ENCODE measurements at regions not wholly inside any gene's neighbourhood (a gene's known extent, or its start where the extent isn't known, plus 50 kb on each side); places are given as distances from the start of the nearest gene placed in this dataset.

- Histone ChIP-seq H3K9ac (ENCODE audit: low read length) (no peak overlapping the region), H3K4me2 (ENCODE audit: low read length) (no peak overlapping the region), H3K27me3 (ENCODE audit: insufficient read depth, low read length) (no peaks in the 10 kb centered on the region), H3K9me3 (ENCODE audit: control insufficient read depth in 1 of 2, insufficient read depth in 1 of 2, low read depth in 1 of 2, low read length in 2 of 2) (no peaks in the 10 kb centered on the region), H3K36me3 (ENCODE audit: control insufficient read depth in 1 of 2, insufficient read depth in 2 of 2, low read length in 2 of 2) (no peaks in the 10 kb centered on the region), H3K79me2 (ENCODE audit: insufficient read depth, low read length) (no peaks in the 10 kb centered on the region), H2AFZ (ENCODE audit: low read depth, low read length, poor library complexity, severe bottlenecking) (no peak overlapping the region), H3K4me3 (replicated peaks in 1 of 2; ENCODE audit: low read depth in 1 of 2, low read length in 2 of 2) (no peak overlapping the region), H3K9me2 (ENCODE audit: insufficient read depth) (no peaks in the 10 kb centered on the region), H3K27ac (ENCODE audit: low read depth, low read length) (no peak overlapping the region), H3K4me1 (ENCODE audit: control insufficient read depth in 1 of 2, insufficient read depth in 2 of 2, low read length in 2 of 2) (no peaks in the 10 kb centered on the region), H4K20me1 (ENCODE audit: insufficient read depth) (no peaks in the 10 kb centered on the region)
- intact Hi-C loops (cut with micrococcal nuclease), result no loop called here
- RAD21 ChIA-PET (ENCODE audit: low non-redundant PET in 1 of 2, low total read pairs in 2 of 2, uncharacterized antibody in 2 of 2, unreplicated experiment in 2 of 2), result no interaction called here
- no TSS peak for BruUV-seq (replicated peaks)
- ATAC-seq (no peak), DNase-seq (ENCODE audit: low read depth, low spot score) (no peak)
- TF ChIP-seq ZNF274 (IDR thresholded peaks at IDR 0.05; ENCODE audit: low read depth, low read length), result no peak
- TF ChIP-seq SRF (IDR thresholded peaks at IDR 0.05; ENCODE audit: low read depth), result no peak
- no peak for TF ChIP-seq POLR2A (IDR thresholded peaks at IDR 0.05; ENCODE audit: borderline replicate concordance, extremely low read depth, insufficient read depth, insufficient read length)
- TF ChIP-seq ATF3 (IDR thresholded peaks at IDR 0.05), result no peak
- no peak for TF ChIP-seq REST (IDR thresholded peaks at IDR 0.05; ENCODE audit: low read depth)
- no peak for TF ChIP-seq JUND (IDR thresholded peaks at IDR 0.05)
- TF ChIP-seq CBX3 (IDR thresholded peaks at IDR 0.05; ENCODE audit: low read depth), result no peak
- no peak for TF ChIP-seq SP1 (IDR thresholded peaks at IDR 0.05; ENCODE audit: low read depth)
- no peak for TF ChIP-seq TCF7L2 (IDR thresholded peaks at IDR 0.05; ENCODE audit: borderline replicate concordance, extremely low read depth, insufficient read depth, insufficient read length)
- no peak for TF ChIP-seq MAX (IDR thresholded peaks at IDR 0.05)
- TF ChIP-seq RAD21 (IDR thresholded peaks at IDR 0.05; ENCODE audit: low read depth), result no peak
- no peak for TF ChIP-seq ELF1 (IDR thresholded peaks at IDR 0.05; ENCODE audit: borderline replicate concordance, low read depth)
- no peak for TF ChIP-seq EZH2phosphoT487 (IDR thresholded peaks at IDR 0.05; ENCODE audit: borderline replicate concordance)
- no peak for TF ChIP-seq SIN3A (IDR thresholded peaks at IDR 0.05; ENCODE audit: low read depth)
- no peak for TF ChIP-seq EZH2 (IDR thresholded peaks at IDR 0.05)
- no peak for TF ChIP-seq ZBTB33 (IDR thresholded peaks at IDR 0.05; ENCODE audit: extremely low read depth, insufficient replicate concordance, low read length)
- TF ChIP-seq FOSL1 (IDR thresholded peaks at IDR 0.05; ENCODE audit: low read depth), result no peak
- TF ChIP-seq CTCF (IDR thresholded peaks at IDR 0.05 in 2 of 3, conservative IDR thresholded peaks at IDR 0.05 in 1 of 3; ENCODE audit: borderline replicate concordance in 1 of 3, insufficient read depth in 1 of 3, low read depth in 2 of 3, low read length in 2 of 3), result no peak
- no peak for TF ChIP-seq EGR1 (IDR thresholded peaks at IDR 0.05; ENCODE audit: low read depth)
- no peak for TF ChIP-seq ZFX (IDR thresholded peaks at IDR 0.05)
- POLR2A ChIA-PET, result no interaction called here
- CTCF ChIA-PET, result no interaction called here
Observed at GRCh38 chr4:56149591-56149990, 200.8 kb downstream of the CEP135 start.

Data from HCT116 (cell line).